B cell (primary cell): ENCODE measurements at regions not wholly inside any gene's neighbourhood (a gene's known extent, or its start where the extent isn't known, plus 50 kb on each side); places are given as distances from the start of the nearest gene placed in this dataset.

Experiments used
- ATAC-seq: fragments of 200-7000 bp; cut with Tn5 transposase; one replicate; pipeline ENCODE4 v1.10.0; 2021; ENCODE audit warnings: low read depth, mild to moderate bottlenecking, moderate number of reproducible peaks, moderate library complexity
- CTCF ChIA-PET: fragments of 350-600 bp; sonication (Branson Sonifier 250); formaldehyde crosslinking; loops from one replicate; lab custom pipeline; 2021; ENCODE audit warnings: antibody characterized with exemption, inconsistent platforms; lab: Charles Lee
- POLR2A ChIA-PET: fragments of 350-600 bp; sonication (Branson Sonifier 250); formaldehyde crosslinking; loops from one replicate; lab custom pipeline; 2021; ENCODE audit warnings: antibody characterized with exemption; lab: Charles Lee
- DNase-seq: peaks from one replicate; pipeline ENCODE4 v3.0.0; 2013
- H2AFZ ChIP-seq: 2 replicates; pipeline ENCODE4 v1.6.1; 2012; ENCODE audit warnings: mild to moderate bottlenecking, low read depth, low read length; ENCODE audit not compliant: insufficient read depth, poor library complexity, severe bottlenecking
- H3K27ac ChIP-seq, 2 donors: 1 replicate in 1 of 2; 2 replicates in 1 of 2; pipeline ENCODE4 v1.5.1; 2012 to 2013; ENCODE audit warnings: low read length in 2 of 2, mild to moderate bottlenecking in 2 of 2, moderate library complexity in 1 of 2
- H3K27me3 ChIP-seq, 4 experiments: fragments of 200-600 bp in 1 of 4; sonication (generic) in 1 of 4; replicated peaks in 1 of 4; 1 replicate in 2 of 4; 2 replicates in 2 of 4; pipeline versions ENCODE4 v1.6.1 to v1.7.0; 2013 to 2016; ENCODE audit warnings: low read length in 3 of 4, mild to moderate bottlenecking in 2 of 4, mixed read lengths in 1 of 4, moderate library complexity in 1 of 4; ENCODE audit not compliant: insufficient read depth in 4 of 4, control insufficient read depth in 3 of 4; ENCODE audit errors: control extremely low read depth in 1 of 4
- H3K36me3 ChIP-seq, 2 experiments: replicated peaks in 1 of 2; 1 replicate in 1 of 2; 2 replicates in 1 of 2; pipeline versions ENCODE4 v1.6.1 to v1.7.1; 2013; ENCODE audit warnings: low read length in 1 of 2; ENCODE audit not compliant: insufficient read depth in 2 of 2, control insufficient read depth in 1 of 2; ENCODE audit errors: control extremely low read depth in 1 of 2, extremely low read depth in 1 of 2
- H3K4me1 ChIP-seq, 2 donors: fragments of 200-600 bp in 1 of 2; sonication (generic) in 1 of 2; 1 replicate in 1 of 2; 2 replicates in 1 of 2; pipeline versions ENCODE4 v1.5.1 to v1.6.1; 2013 to 2017; ENCODE audit warnings: low read length in 2 of 2; ENCODE audit not compliant: control insufficient read depth in 2 of 2, insufficient read depth in 2 of 2
- H3K4me2 ChIP-seq: replicated peaks from 2 replicates; pipeline ENCODE3; 2012; ENCODE audit warnings: mild to moderate bottlenecking, low read depth, low read length; ENCODE audit not compliant: poor library complexity, severe bottlenecking
- H3K4me3 ChIP-seq, 5 experiments: fragments of 200-600 bp in 1 of 5; sonication (generic) in 1 of 5; 1 replicate in 3 of 5; 2 replicates in 2 of 5; pipeline versions ENCODE4 v1.5.1 to v1.7.0; 2011 to 2016; ENCODE audit warnings: low read length in 4 of 5, mild to moderate bottlenecking in 4 of 5, low read depth in 2 of 5, control low read depth in 1 of 5, moderate library complexity in 1 of 5; ENCODE audit not compliant: insufficient read depth in 1 of 5; ENCODE audit errors: control extremely low read depth in 1 of 5, extremely low read depth in 1 of 5
- H3K79me2 ChIP-seq: fragments of 200-600 bp; sonication (generic); one replicate; pipeline ENCODE4 v1.6.0; 2016; ENCODE audit warnings: low read length; ENCODE audit not compliant: control insufficient read depth, insufficient read depth
- H3K9ac ChIP-seq: fragments of 200-600 bp; sonication (generic); 2 replicates; pipeline ENCODE4 v1.6.1; 2017; ENCODE audit warnings: mild to moderate bottlenecking, low read length, moderate library complexity
- H3K9me3 ChIP-seq, 3 donors: one replicate each; pipeline versions ENCODE4 v1.6.1 to v1.7.1; 2013; ENCODE audit warnings: low read length in 2 of 3; ENCODE audit not compliant: control insufficient read depth in 2 of 3, insufficient read depth in 1 of 3; ENCODE audit errors: control extremely low read depth in 1 of 3
- H4K20me1 ChIP-seq: 2 replicates; pipeline ENCODE4 v1.6.0; 2012; ENCODE audit warnings: mild to moderate bottlenecking, low read length; ENCODE audit not compliant: insufficient read depth, control insufficient read depth, poor library complexity, severe bottlenecking
- H3K27ac Mint-ChIP-seq: one replicate; pipeline ENCODE4 v1.8.0; 2021; ENCODE audit warnings: mixed read lengths
- H3K27me3 Mint-ChIP-seq: one replicate; pipeline ENCODE4 v1.8.0; 2021; ENCODE audit warnings: mixed read lengths
- H3K4me1 Mint-ChIP-seq: one replicate; pipeline ENCODE4 v1.8.0; 2021; ENCODE audit warnings: mixed read lengths
- H3K4me3 Mint-ChIP-seq: one replicate; pipeline ENCODE4 v1.8.0; 2021; ENCODE audit warnings: mixed read lengths
- H3K9me3 Mint-ChIP-seq: one replicate; pipeline ENCODE4 v1.8.0; 2022; ENCODE audit warnings: mixed read lengths; ENCODE audit not compliant: insufficient read depth
- CTCF ChIP-seq: fragments of 200-600 bp; IDR thresholded peaks from one replicate; pipeline ENCODE4 v1.8.0; 2022; ENCODE audit warnings: antibody characterized with exemption, mild to moderate bottlenecking
- EZH2 ChIP-seq: IDR thresholded peaks from 2 replicates; pipeline ENCODE4 v1.6.1; 2012; ENCODE audit warnings: borderline replicate concordance, low read depth, mild to moderate bottlenecking, moderate library complexity, low read length; ENCODE audit not compliant: insufficient read depth, poor library complexity, severe bottlenecking
- WGBS: methylation state at CpG from one replicate; pipeline ENCODE4 v1.1.5; 2013; ENCODE audit warnings: missing lambda C conversion rate; ENCODE audit not compliant: insufficient coverage; 5-methylcytosine and 5-hydroxymethylcytosine counted together
- intact Hi-C: fragments of 100-400 bp; cut with micrococcal nuclease; formaldehyde crosslinking; loops from one replicate; pipeline ENCODE4 v1.10.0; 2022

- POLR2A ChIA-PET, result no interaction called here
- Histone ChIP-seq H3K4me1 (no peaks in the 10 kb centered on the region), H3K9ac (no peak overlapping the region), H3K4me2 (no peak overlapping the region), H3K27me3 (no peaks in the 10 kb centered on the region), H4K20me1 (no peaks in the 10 kb centered on the region), H3K9me3 (peaks cover 0 to 29% (median 0%) of the 10 kb centered on the region in 3 donors), H3K36me3 (no peaks in the 10 kb centered on the region), H3K4me3 (no peak overlapping the region), H2AFZ (no peak overlapping the region), H3K79me2 (no peaks in the 10 kb centered on the region), H3K27ac (no peak overlapping the region)
- TF ChIP-seq EZH2, result no peak
- TF ChIP-seq CTCF, result no peak
- H3K27me3 Mint-ChIP-seq, result no peaks in the 10 kb centered on the region
- DNase-seq (no peak), ATAC-seq (no peak)
- H3K27ac Mint-ChIP-seq, result no peak overlapping the region
- H3K4me3 Mint-ChIP-seq, result no peak overlapping the region
- 53% methylated on average over 10 of the region's 10 CpGs for WGBS
- intact Hi-C loops, result no loop called here
- CTCF ChIA-PET, result no interaction called here
- no peaks in the 10 kb centered on the region for H3K9me3 Mint-ChIP-seq
- H3K4me1 Mint-ChIP-seq, result no peaks in the 10 kb centered on the region
Observed at GRCh38 chr7:153934629-153935028, 117.6 kb upstream of the DPP6 start.

- Mint-ChIP-seq H3K9me3 (no peaks in the 10 kb centered on the region), H3K27me3 (no peaks in the 10 kb centered on the region), H3K4me1 (no peaks in the 10 kb centered on the region), H3K4me3 (no peak overlapping the region), H3K27ac (no peak overlapping the region)
- TF ChIP-seq CTCF, result no peak
- no peak for TF ChIP-seq EZH2
- Histone ChIP-seq H3K27ac (no peak overlapping the region), H3K79me2 (no peaks in the 10 kb centered on the region), H3K4me3 (no peak overlapping the region), H2AFZ (no peak overlapping the region), H3K27me3 (no peaks in the 10 kb centered on the region), H3K4me1 (no peaks in the 10 kb centered on the region), H3K4me2 (no peak overlapping the region), H3K9me3 (peaks cover 0 to 29% (median 0%) of the 10 kb centered on the region in 3 donors), H3K9ac (no peak overlapping the region), H3K36me3 (no peaks in the 10 kb centered on the region), H4K20me1 (no peaks in the 10 kb centered on the region)
- CTCF ChIA-PET, result no interaction called here
- WGBS, result 89% methylated on average over 12 of the region's 13 CpGs
- no peak for DNase-seq
- POLR2A ChIA-PET, result no interaction called here
- intact Hi-C loops, result no loop called here
- ATAC-seq, result no peak
Observed at GRCh38 chr7:153935095-153935494, 117.1 kb upstream of the DPP6 start.
